Smooth muscle cell (in vitro differentiated cells): ENCODE measurements at regions not wholly inside any gene's neighbourhood (a gene's known extent, or its start where the extent isn't known, plus 50 kb on each side); places are given as distances from the start of the nearest gene placed in this dataset.

Experiments
- DNase-seq: peaks from one replicate; lab custom pipeline; 2025; ENCODE audit not compliant: unreplicated experiment; lab: John Stamatoyannopoulos, UW
- H2AFZ ChIP-seq: fragments of 200-600 bp; sonication (generic); 2 replicates; pipeline ENCODE4 v1.6.0; 2016; ENCODE audit warnings: antibody characterized with exemption, low read depth, mild to moderate bottlenecking
- H3F3A ChIP-seq: fragments of 200-600 bp; sonication (generic); 2 replicates; pipeline ENCODE4 v1.6.0; 2017; ENCODE audit warnings: antibody characterized with exemption, low read depth
- H3K27ac ChIP-seq: fragments of 200-600 bp; sonication (generic); 2 replicates; pipeline ENCODE4 v1.5.1; 2016; ENCODE audit warnings: low read depth, mild to moderate bottlenecking
- H3K27me3 ChIP-seq: fragments of 200-600 bp; sonication (generic); 2 replicates; pipeline ENCODE4 v1.6.1; 2016; ENCODE audit warnings: low read depth, mild to moderate bottlenecking
- H3K36me3 ChIP-seq: fragments of 200-600 bp; sonication (generic); 2 replicates; pipeline ENCODE4 v1.5.1; 2016; ENCODE audit warnings: low read depth
- H3K4me1 ChIP-seq: fragments of 200-600 bp; sonication (generic); 2 replicates; pipeline ENCODE4 v1.5.1; 2016; ENCODE audit warnings: low read depth
- H3K4me2 ChIP-seq: fragments of 200-600 bp; sonication (generic); 2 replicates; pipeline ENCODE4 v1.6.0; 2016; ENCODE audit warnings: mild to moderate bottlenecking
- H3K4me3 ChIP-seq: fragments of 200-600 bp; sonication (generic); 2 replicates; pipeline ENCODE4 v1.5.1; 2016; ENCODE audit warnings: mild to moderate bottlenecking
- H3K79me2 ChIP-seq: fragments of 200-600 bp; sonication (generic); 2 replicates; pipeline ENCODE4 v1.6.0; 2016; ENCODE audit warnings: low read depth, mild to moderate bottlenecking
- H3K9ac ChIP-seq: fragments of 200-600 bp; sonication (generic); 2 replicates; pipeline ENCODE4 v1.6.0; 2016; ENCODE audit warnings: low read depth
- H3K9me3 ChIP-seq: fragments of 200-600 bp; sonication (generic); replicated peaks from 2 replicates; pipeline ENCODE4 v1.5.1; 2016; ENCODE audit warnings: low read depth
- H4K20me1 ChIP-seq: fragments of 200-600 bp; sonication (generic); 2 replicates; pipeline ENCODE4 v1.6.0; 2016; ENCODE audit warnings: low read depth
- CTCF ChIP-seq: fragments of 200-600 bp; sonication (generic); IDR thresholded peaks from 2 replicates; pipeline ENCODE4 v1.5.1; 2017; ENCODE audit warnings: borderline replicate concordance, mild to moderate bottlenecking, antibody characterized with exemption; ENCODE audit not compliant: insufficient read depth, poor library complexity, severe bottlenecking
- WGBS: methylation state at CpG from one replicate; pipeline ENCODE4 v1.1.7; 2016; ENCODE audit warnings: low lambda C conversion rate; 5-methylcytosine and 5-hydroxymethylcytosine counted together

- Histone ChIP-seq H3K9me3 (no peaks in the 10 kb centered on the region), H3K27me3 (no peaks in the 10 kb centered on the region), H3K36me3 (no peaks in the 10 kb centered on the region), H3K79me2 (no peaks in the 10 kb centered on the region), H2AFZ (no peak overlapping the region), H3K4me3 (no peak overlapping the region), H3K4me2 (no peak overlapping the region), H3K9ac (no peak overlapping the region), H3F3A (no peaks in the 10 kb centered on the region), H3K27ac (no peak overlapping the region), H4K20me1 (no peaks in the 10 kb centered on the region), H3K4me1 (no peaks in the 10 kb centered on the region)
- 77% methylated on average over 3 of the region's 3 CpGs for WGBS
- no peak for DNase-seq
- TF ChIP-seq CTCF, result no peak
These were observed 2389.5 kb downstream of the MAT2B start for GRCh38 chr5:165894916-165895315.

- Histone ChIP-seq H2AFZ (no peak overlapping the region), H3K36me3 (no peaks in the 10 kb centered on the region), H3K4me2 (no peak overlapping the region), H4K20me1 (no peaks in the 10 kb centered on the region), H3F3A (no peaks in the 10 kb centered on the region), H3K4me3 (no peak overlapping the region), H3K9ac (no peak overlapping the region), H3K4me1 (no peaks in the 10 kb centered on the region), H3K27me3 (no peaks in the 10 kb centered on the region), H3K9me3 (no peaks in the 10 kb centered on the region), H3K79me2 (no peaks in the 10 kb centered on the region), H3K27ac (no peak overlapping the region)
- no peak for DNase-seq
- no peak for TF ChIP-seq CTCF
- 93% methylated on average over 1 of the region's 1 CpG for WGBS
These were observed 2387.6 kb upstream of the WWC1 start for GRCh38 chr5:165903835-165904234.

- H3K79me2 ChIP-seq, result no peaks in the 10 kb centered on the region
- no peaks in the 10 kb centered on the region for H3K36me3 ChIP-seq
- DNase-seq, result no peak
- no peaks in the 10 kb centered on the region for H4K20me1 ChIP-seq
- H3K9ac ChIP-seq, result no peak overlapping the region
- H3K4me1 ChIP-seq, result no peaks in the 10 kb centered on the region
- no peaks in the 10 kb centered on the region for H3F3A ChIP-seq
- H3K4me2 ChIP-seq, result no peak overlapping the region
- H3K4me3 ChIP-seq, result no peak overlapping the region
- H3K9me3 ChIP-seq, result no peaks in the 10 kb centered on the region
- H3K27me3 ChIP-seq, result no peaks in the 10 kb centered on the region
- no peak overlapping the region for H2AFZ ChIP-seq
- no peak overlapping the region for H3K27ac ChIP-seq
- TF ChIP-seq CTCF, result no peak
These were observed 2384.6 kb upstream of the WWC1 start for GRCh38 chr5:165906871-165907270.

- no peak overlapping the region for H2AFZ ChIP-seq
- no peak overlapping the region for H3K27ac ChIP-seq
- no peaks in the 10 kb centered on the region for H3K27me3 ChIP-seq
- no peaks in the 10 kb centered on the region for H3K4me1 ChIP-seq
- WGBS, result 68% methylated on average over 2 of the region's 2 CpGs
- no peaks in the 10 kb centered on the region for H3F3A ChIP-seq
- no peaks in the 10 kb centered on the region for H3K36me3 ChIP-seq
- TF ChIP-seq CTCF, result no peak
- no peaks in the 10 kb centered on the region for H3K79me2 ChIP-seq
- H3K9ac ChIP-seq, result no peak overlapping the region
- no peaks in the 10 kb centered on the region for H4K20me1 ChIP-seq
- no peak overlapping the region for H3K4me2 ChIP-seq
- no peak for DNase-seq
- H3K9me3 ChIP-seq, result no peaks in the 10 kb centered on the region
- no peak overlapping the region for H3K4me3 ChIP-seq
These were observed 2378.4 kb upstream of the WWC1 start for GRCh38 chr5:165913059-165913458.
